Tibial nerve (tissue), 4 donors: ENCODE measurements at regions not wholly inside any gene's neighbourhood (a gene's known extent, or its start where the extent isn't known, plus 50 kb on each side); places are given as distances from the start of the nearest gene placed in this dataset.

Experiments
- EP300 ChIP-seq, 2 donors: sonication (generic); formaldehyde crosslinking; IDR thresholded peaks; one replicate each; pipeline ENCODE4 v1.6.1; 2017; ENCODE audit warnings: antibody characterized with exemption in 2 of 2, mild to moderate bottlenecking in 1 of 2
- POLR2A ChIP-seq, 2 donors: fragments of 450-650 bp; IDR thresholded peaks; one replicate each; pipeline ENCODE4 v1.6.1; 2017; ENCODE audit warnings: antibody characterized with exemption in 2 of 2, mild to moderate bottlenecking in 2 of 2, moderate library complexity in 2 of 2
- TF ChIP-seq, protein P1 (sequence below), 5 experiments: fragments of 200-600 bp in 3 of 5; fragments of 450-650 bp in 2 of 5; sonication (generic) in 3 of 5; IDR thresholded peaks; one replicate each; pipeline ENCODE4 v1.5.1; 2016 to 2019; ENCODE audit warnings: antibody characterized with exemption in 5 of 5, mild to moderate bottlenecking in 3 of 5, moderate library complexity in 2 of 5

- TF ChIP-seq, protein P1, sequence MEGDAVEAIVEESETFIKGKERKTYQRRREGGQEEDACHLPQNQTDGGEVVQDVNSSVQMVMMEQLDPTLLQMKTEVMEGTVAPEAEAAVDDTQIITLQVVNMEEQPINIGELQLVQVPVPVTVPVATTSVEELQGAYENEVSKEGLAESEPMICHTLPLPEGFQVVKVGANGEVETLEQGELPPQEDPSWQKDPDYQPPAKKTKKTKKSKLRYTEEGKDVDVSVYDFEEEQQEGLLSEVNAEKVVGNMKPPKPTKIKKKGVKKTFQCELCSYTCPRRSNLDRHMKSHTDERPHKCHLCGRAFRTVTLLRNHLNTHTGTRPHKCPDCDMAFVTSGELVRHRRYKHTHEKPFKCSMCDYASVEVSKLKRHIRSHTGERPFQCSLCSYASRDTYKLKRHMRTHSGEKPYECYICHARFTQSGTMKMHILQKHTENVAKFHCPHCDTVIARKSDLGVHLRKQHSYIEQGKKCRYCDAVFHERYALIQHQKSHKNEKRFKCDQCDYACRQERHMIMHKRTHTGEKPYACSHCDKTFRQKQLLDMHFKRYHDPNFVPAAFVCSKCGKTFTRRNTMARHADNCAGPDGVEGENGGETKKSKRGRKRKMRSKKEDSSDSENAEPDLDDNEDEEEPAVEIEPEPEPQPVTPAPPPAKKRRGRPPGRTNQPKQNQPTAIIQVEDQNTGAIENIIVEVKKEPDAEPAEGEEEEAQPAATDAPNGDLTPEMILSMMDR (IDR thresholded peaks at IDR 0.05): no peak
- TF ChIP-seq POLR2A (IDR thresholded peaks at IDR 0.05): no peak
- TF ChIP-seq EP300 (IDR thresholded peaks at IDR 0.05): no peak
Observed at GRCh38 chr6:156010-156409, 136.3 kb upstream of the DUSP22 start.
